GM11168 (cell line): ENCODE measurements at regions not wholly inside any gene's neighbourhood (a gene's known extent, or its start where the extent isn't known, plus 50 kb on each side); places are given as distances from the start of the nearest gene placed in this dataset.

ENCODE experiments used
- in situ Hi-C: fragments of 300-500 bp; cut with MboI; formaldehyde crosslinking; loops from one replicate; pipeline ENCODE4 v1.12.0; 2022; ENCODE audit warnings: low sequenced_read_pairs; ENCODE audit not compliant: unreplicated experiment

GRCh38 chr5:54702470-54702869, 184.9 kb downstream of the SNX18 start:
- in situ Hi-C loops: no loop called here

- in situ Hi-C loops: no loop called here
Observed at GRCh38 chr5:54700986-54701578, 183.5 kb downstream of the SNX18 start.

- in situ Hi-C loops: no loop called here
Observed at GRCh38 chr5:54696931-54697330, 179.4 kb downstream of the SNX18 start.

- in situ Hi-C loops: no loop called here
Observed at GRCh38 chr5:54696346-54696745, 178.8 kb downstream of the SNX18 start.

- in situ Hi-C loops: no loop called here
Observed at GRCh38 chr5:54695198-54695966, 177.8 kb downstream of the SNX18 start.

- in situ Hi-C loops: no loop called here
Observed at GRCh38 chr5:54693936-54694657, 176.5 kb downstream of the SNX18 start.

GRCh38 chr5:54692631-54693030, 175.1 kb downstream of the SNX18 start:
- in situ Hi-C loops: no loop called here

- in situ Hi-C loops: no loop called here
Observed at GRCh38 chr5:54691656-54692055, 174.1 kb downstream of the SNX18 start.

- in situ Hi-C loops: no loop called here
Observed at GRCh38 chr5:54689411-54690251, 172.1 kb downstream of the SNX18 start.

GRCh38 chr5:54680998-54681397, 163.4 kb downstream of the SNX18 start:
- in situ Hi-C loops: no loop called here

GRCh38 chr5:54679686-54680085, 162.1 kb downstream of the SNX18 start:
- in situ Hi-C loops: no loop called here

GRCh38 chr5:54678737-54679136, 161.2 kb downstream of the SNX18 start:
- in situ Hi-C loops: no loop called here

GRCh38 chr5:54676481-54677340, 159.2 kb downstream of the SNX18 start:
- in situ Hi-C loops: no loop called here

GRCh38 chr5:54673523-54674225, 156.1 kb downstream of the SNX18 start:
- in situ Hi-C loops: no loop called here

- in situ Hi-C loops: no loop called here
Observed at GRCh38 chr5:54672871-54673270, 155.3 kb downstream of the SNX18 start.

GRCh38 chr5:54671681-54672080, 154.1 kb downstream of the SNX18 start:
- in situ Hi-C loops: no loop called here

GRCh38 chr5:54671111-54671531, 153.6 kb downstream of the SNX18 start:
- in situ Hi-C loops: no loop called here

GRCh38 chr5:54670281-54670680, 152.7 kb downstream of the SNX18 start:
- in situ Hi-C loops: no loop called here

- in situ Hi-C loops: no loop called here
Observed at GRCh38 chr5:54669845-54670244, 152.3 kb downstream of the SNX18 start.
